A549 (cell line): ENCODE measurements at regions not wholly inside any gene's neighbourhood (a gene's known extent, or its start where the extent isn't known, plus 50 kb on each side); places are given as distances from the start of the nearest gene placed in this dataset.
A peak's percentile ranks its signal among the peaks of the same experiment; 100 is the strongest.

Experiments used
- ATAC-seq, 2 experiments: fragments of 200-7000 bp in 1 of 2; fragments of >200 bp in 1 of 2; cut with Nextera tagmentation in 1 of 2; cut with Tn5 transposase in 1 of 2; 3 replicates each; pipeline versions ENCODE4 v1.8.0 to v1.9.1; 2018 to 2020; ENCODE audit warnings: mild to moderate bottlenecking in 1 of 2, moderate library complexity in 1 of 2
- CTCF ChIA-PET: fragments of 300-600 bp; sonication (Branson Sonifier 250); formaldehyde crosslinking; extraction: SDS; loops from one replicate; lab custom pipeline; 2021; ENCODE audit warnings: antibody characterized with exemption, inconsistent platforms; lab: Yijun Ruan, JAX
- POLR2A ChIA-PET: fragments of 350-600 bp; formaldehyde crosslinking; extraction: SDS; loops from one replicate; lab custom pipeline; 2021; ENCODE audit warnings: antibody characterized with exemption, inconsistent platforms; lab: Yijun Ruan, JAX
- DNase-seq, 2 experiments: peaks; one replicate each; pipeline versions ENCODE4 v3.0.0 to v3.0.0-alpha.2; 2011 to 2016; ENCODE audit warnings: low read depth in 1 of 2, low spot score in 1 of 2
- FAIRE-seq: peaks from 2 replicates; lab custom pipeline; 2011; peaks lifted over from hg19 to GRCh38; lab: Jason Lieb, UNC
- H3K27ac ChIP-seq, 2 experiments: fragments of >200 bp; sonication (Bioruptor Twin); formaldehyde crosslinking; 3 replicates each; pipeline ENCODE4 v1.5.1; 2016 to 2017
- H3K4me1 ChIP-seq: fragments of >200 bp; sonication (Bioruptor Twin); formaldehyde crosslinking; 3 replicates; pipeline ENCODE4 v1.6.1; 2016
- H3K4me2 ChIP-seq: fragments of >200 bp; sonication (Bioruptor Twin); formaldehyde crosslinking; 3 replicates; pipeline ENCODE4 v1.6.1; 2016
- H3K4me3 ChIP-seq: fragments of >200 bp; sonication (Bioruptor Twin); formaldehyde crosslinking; 3 replicates; pipeline ENCODE4 v1.5.1; 2016
- H3K9me3 ChIP-seq: fragments of >200 bp; sonication (Bioruptor Twin); formaldehyde crosslinking; 3 replicates; pipeline ENCODE4 v1.6.1; 2016
- CBX2 ChIP-seq: fragments of 200-600 bp; sonication (generic); IDR thresholded peaks from 2 replicates; pipeline ENCODE4 v1.6.1; 2016; ENCODE audit warnings: low read depth, mild to moderate bottlenecking, borderline replicate concordance
- CEBPB ChIP-seq, 2 experiments: fragments of >200 bp in 1 of 2; sonication (Bioruptor Twin) in 1 of 2; formaldehyde crosslinking in 1 of 2; IDR thresholded peaks; 2 replicates each; pipeline ENCODE4 v1.6.1; 2012 to 2016
- CTCF ChIP-seq: fragments of >200 bp; sonication (Bioruptor Twin); formaldehyde crosslinking; IDR thresholded peaks from 3 replicates; pipeline ENCODE4 v1.5.1; 2016
- EHF ChIP-seq: fragments of 250-450 bp; sonication (Bioruptor Pico); IDR thresholded peaks from 2 replicates; pipeline ENCODE4 v1.5.0; 2020; ENCODE audit warnings: mild to moderate bottlenecking
- EHMT2 ChIP-seq: fragments of 200-600 bp; sonication (generic); IDR thresholded peaks from 2 replicates; pipeline ENCODE4 v1.6.1; 2016; ENCODE audit warnings: antibody characterized with exemption, low read depth, mild to moderate bottlenecking, moderate library complexity
- EP300 ChIP-seq, 2 experiments: fragments of >200 bp; sonication (Bioruptor Twin); formaldehyde crosslinking; IDR thresholded peaks; 2 replicates in 1 of 2; 3 replicates in 1 of 2; pipeline ENCODE4 v1.6.1; 2016 to 2017
- FOSB ChIP-seq: fragments of 250-450 bp; sonication (Bioruptor Pico); IDR thresholded peaks from 2 replicates; pipeline ENCODE4 v1.5.0; 2020; ENCODE audit warnings: mild to moderate bottlenecking, moderate library complexity
- FOSL2 ChIP-seq, 2 experiments: fragments of 450-650 bp in 1 of 2; fragments of >200 bp in 1 of 2; sonication (Bioruptor Twin) in 1 of 2; formaldehyde crosslinking; IDR thresholded peaks; 2 replicates each; pipeline versions ENCODE4 v1.5.0 to v1.6.1; 2016 to 2020; ENCODE audit warnings: mild to moderate bottlenecking in 1 of 2, moderate library complexity in 1 of 2
- HDAC2 ChIP-seq: fragments of 200-600 bp; sonication (generic); IDR thresholded peaks from 2 replicates; pipeline ENCODE4 v1.6.1; 2016
- HEYL ChIP-seq: fragments of 250-450 bp; sonication (Bioruptor Pico); IDR thresholded peaks from 2 replicates; pipeline ENCODE4 v1.8.0; 2021; ENCODE audit warnings: mild to moderate bottlenecking, moderate library complexity
- HOXA7 ChIP-seq: fragments of 250-450 bp; sonication (Bioruptor Pico); IDR thresholded peaks from 2 replicates; pipeline ENCODE4 v1.5.0; 2020; ENCODE audit warnings: mild to moderate bottlenecking, moderate library complexity
- JUNB ChIP-seq: fragments of >200 bp; sonication (Bioruptor Twin); formaldehyde crosslinking; IDR thresholded peaks from 2 replicates; pipeline ENCODE4 v1.6.1; 2016
- KDM5A ChIP-seq: fragments of 200-600 bp; sonication (generic); IDR thresholded peaks from 2 replicates; pipeline ENCODE4 v1.6.1; 2016; ENCODE audit warnings: antibody characterized with exemption, mild to moderate bottlenecking
- MAFK ChIP-seq: fragments of 450-650 bp; IDR thresholded peaks from 2 replicates; pipeline ENCODE4 v1.6.1; 2014; ENCODE audit not compliant: partially characterized antibody
- MAX ChIP-seq: IDR thresholded peaks from 2 replicates; pipeline ENCODE4 v1.6.1; 2012
- MAZ ChIP-seq: fragments of 150-350 bp; IDR thresholded peaks from 2 replicates; pipeline ENCODE4 v1.6.1; 2014; ENCODE audit warnings: antibody characterized with exemption, low read depth, low read length, borderline replicate concordance
- MYC ChIP-seq: IDR thresholded peaks from 2 replicates; pipeline ENCODE4 v1.6.1; 2012; ENCODE audit warnings: mild to moderate bottlenecking, inconsistent platforms, low read length, improper control_type of control experiment, borderline replicate concordance
- NFE2L2 ChIP-seq: fragments of 150-350 bp; conservative IDR thresholded peaks from 2 replicates; pipeline ENCODE4 v1.6.1; 2014; ENCODE audit warnings: low read length
- NPAS2 ChIP-seq: fragments of 250-450 bp; sonication (Bioruptor Pico); IDR thresholded peaks from 2 replicates; pipeline ENCODE4 v1.8.0; 2022; ENCODE audit warnings: mild to moderate bottlenecking, moderate library complexity, borderline replicate concordance
- NR3C1 ChIP-seq: fragments of >200 bp; sonication (Bioruptor Twin); formaldehyde crosslinking; IDR thresholded peaks from 3 replicates; pipeline ENCODE4 v1.6.1; 2017
- PHF8 ChIP-seq: fragments of 200-600 bp; sonication (generic); IDR thresholded peaks from 2 replicates; pipeline ENCODE4 v1.6.1; 2016; ENCODE audit warnings: low read depth, mild to moderate bottlenecking, antibody characterized with exemption, moderate library complexity, borderline replicate concordance
- POLR2A ChIP-seq: IDR thresholded peaks from 2 replicates; pipeline ENCODE4 v1.6.1; 2012; ENCODE audit warnings: mild to moderate bottlenecking, low read length
- RFX5 ChIP-seq: fragments of 450-650 bp; IDR thresholded peaks from 2 replicates; pipeline ENCODE4 v1.7.1; 2014; ENCODE audit warnings: antibody characterized with exemption, mild to moderate bottlenecking, moderate library complexity
- RNF2 ChIP-seq: fragments of 200-600 bp; sonication (generic); IDR thresholded peaks from 2 replicates; pipeline ENCODE4 v1.6.1; 2016; ENCODE audit warnings: low read depth, mild to moderate bottlenecking, antibody characterized with exemption, moderate library complexity, borderline replicate concordance
- SMC3 ChIP-seq: fragments of >200 bp; sonication (Bioruptor Twin); formaldehyde crosslinking; IDR thresholded peaks from 3 replicates; pipeline ENCODE4 v1.6.1; 2018; ENCODE audit warnings: inconsistent platforms
- SREBF2 ChIP-seq: fragments of 450-650 bp; IDR thresholded peaks from 2 replicates; pipeline ENCODE4 v1.6.1; 2014; ENCODE audit warnings: mild to moderate bottlenecking, moderate library complexity
- TFCP2L1 ChIP-seq: fragments of 250-450 bp; sonication (Bioruptor Pico); IDR thresholded peaks from 2 replicates; pipeline ENCODE4 v1.5.0; 2021; ENCODE audit warnings: mild to moderate bottlenecking
- TP53 ChIP-seq: fragments of 250-450 bp; sonication (Bioruptor Pico); IDR thresholded peaks from 2 replicates; pipeline ENCODE4 v1.5.0; 2021; ENCODE audit warnings: mild to moderate bottlenecking, moderate library complexity
- ZFP36 ChIP-seq: fragments of 450-650 bp; IDR thresholded peaks from 2 replicates; pipeline ENCODE4 v1.6.1; 2014; ENCODE audit warnings: borderline replicate concordance; ENCODE audit not compliant: partially characterized antibody
- ZNF302 ChIP-seq: fragments of 250-450 bp; sonication (Bioruptor Pico); IDR thresholded peaks from 2 replicates; pipeline ENCODE4 v1.9.0; 2021; ENCODE audit warnings: inconsistent platforms, mild to moderate bottlenecking, moderate library complexity
- ZSCAN20 ChIP-seq: fragments of 250-450 bp; sonication (Bioruptor Pico); IDR thresholded peaks from 2 replicates; pipeline ENCODE4 v1.8.0; 2022; ENCODE audit warnings: mild to moderate bottlenecking, moderate library complexity
- WGBS: methylation state at CpG from one replicate; pipeline ENCODE4 v1.1.6; 2017; ENCODE audit errors: missing lambda C conversion rate; 5-methylcytosine and 5-hydroxymethylcytosine counted together
- TF ChIP-seq, protein P1 (sequence below): IDR thresholded peaks from 2 replicates; pipeline ENCODE4 v1.6.1; 2012; ENCODE audit warnings: low read depth, borderline replicate concordance

DNA sequence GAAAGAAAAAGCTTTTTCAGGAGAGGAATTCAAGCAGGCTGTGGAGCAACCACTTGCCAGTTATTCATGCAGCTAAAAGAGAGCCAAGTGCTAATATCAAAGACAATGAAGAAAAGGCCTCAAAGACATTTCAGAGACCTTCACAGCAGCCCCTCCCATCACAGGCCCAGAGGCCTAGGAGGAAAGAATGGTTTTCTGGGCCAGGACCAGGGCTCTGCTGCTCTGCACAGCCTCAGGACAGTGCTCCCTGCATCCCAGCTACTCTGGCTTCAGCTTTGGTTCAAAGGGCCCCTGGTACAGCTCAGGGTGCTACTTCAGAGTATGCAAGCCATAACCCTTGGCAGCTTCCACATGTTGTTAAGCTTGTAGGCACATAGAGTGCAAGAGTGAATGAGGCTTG, 119.5 kb downstream of the MSTN start:
- Histone ChIP-seq H3K9me3 (peaks cover 22% of the 10 kb centered on the region), H3K4me2 (no peak overlapping the region), H3K27ac (no peak overlapping the region), H3K4me1 (no peaks in the 10 kb centered on the region), H3K4me3 (no peak overlapping the region)
- CTCF ChIA-PET: interaction anchor here (0.9 kb wide), 1 partner anchor 27 kb away, joined by 3 read pairs; no protein-coding TSS in a partner anchor
- FAIRE-seq (no peak), ATAC-seq (no peak), DNase-seq (no peak)
- POLR2A ChIA-PET: no interaction called here
- no peak for TF ChIP-seq HDAC2
- peak; percentile 95 for TF ChIP-seq ZFP36

DNA sequence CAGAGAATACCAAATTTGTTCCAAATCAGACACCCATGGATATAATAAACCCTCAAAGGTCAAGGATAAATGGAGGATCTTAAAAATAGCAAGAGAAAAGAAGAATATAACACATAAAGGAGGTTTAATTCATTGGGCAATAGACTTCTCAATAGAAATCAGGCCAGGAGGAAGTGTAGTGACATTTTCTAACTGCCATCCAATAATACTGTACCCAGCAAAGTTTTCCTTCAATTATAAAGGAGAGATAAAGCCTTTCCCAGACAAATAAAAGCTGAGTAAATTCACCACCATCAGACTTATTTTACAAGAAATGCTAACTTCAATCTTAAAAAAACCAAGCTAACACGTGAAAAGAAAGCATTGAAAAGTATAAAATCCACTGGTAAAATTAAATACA, 121.6 kb downstream of the MSTN start:
- 90% methylated on average over 1 of the region's 1 CpG for WGBS
- no peak for DNase-seq

DNA sequence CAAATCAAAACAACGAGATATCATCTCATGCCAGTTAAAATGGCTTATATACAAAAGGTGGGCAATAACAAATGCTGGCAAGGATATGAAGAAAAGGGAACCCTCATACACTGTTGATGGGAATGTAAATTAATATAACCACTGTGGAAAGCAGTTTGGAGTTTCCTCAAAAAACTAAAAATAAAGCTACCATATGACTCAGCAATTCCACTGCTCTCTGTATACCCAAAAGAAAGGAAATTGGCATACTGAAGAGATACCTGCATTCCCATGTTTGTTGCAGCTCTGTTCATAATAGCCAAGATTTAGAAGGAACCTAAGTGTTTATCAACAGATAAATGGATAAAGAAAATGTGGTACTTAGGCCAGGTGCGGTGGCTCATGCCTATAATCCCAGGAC, 124.8 kb downstream of the MSTN start:
- ATAC-seq: no peak
- H3K4me2 ChIP-seq: no peak overlapping the region
- TF ChIP-seq ZNF302 (CRISPR knock-in tag) (no peak), TFCP2L1 (CRISPR knock-in tag) (no peak), MAFK (peak; percentile 73)
- ChIA-PET CTCF (no interaction called here), POLR2A (no interaction called here)
- no peak for FAIRE-seq
- H3K4me1 ChIP-seq: peaks cover 30% of the 10 kb centered on the region
- 87% methylated on average over 2 of the region's 2 CpGs for WGBS
- no peak overlapping the region for H3K4me3 ChIP-seq
- H3K27ac ChIP-seq: peak overlapping the region; percentile 15 to 46; a peak in 2 of 6 replicates
- DNase-seq: no peak
- peaks cover 19% of the 10 kb centered on the region; the same call in 2 of the 3 replicates for H3K9me3 ChIP-seq

More for the DNA sequence above, 121.6 kb downstream of the MSTN start:
- no peaks in the 10 kb centered on the region for H3K4me1 ChIP-seq
- POLR2A ChIA-PET: no interaction called here
- no peak overlapping the region for H3K4me2 ChIP-seq
- H3K4me3 ChIP-seq: no peak overlapping the region
- ATAC-seq (no peak), FAIRE-seq (no peak)
- CTCF ChIA-PET: no interaction called here
- H3K27ac ChIP-seq: no peak overlapping the region
- peaks cover 30% of the 10 kb centered on the region for H3K9me3 ChIP-seq
- TF ChIP-seq MYC (no peak), CBX2 (no peak), FOSB (CRISPR knock-in tag) (no peak), ZFP36 (no peak), CEBPB (IDR thresholded peaks at IDR 0.05) (no peak), RFX5 (no peak), CTCF (no peak), MAZ (no peak), RNF2 (no peak), TFCP2L1 (CRISPR knock-in tag) (no peak), NR3C1 (no peak), ZSCAN20 (CRISPR knock-in tag) (no peak), EHMT2 (no peak), NPAS2 (CRISPR knock-in tag) (no peak), POLR2A (no peak)

- peak; percentile 22 to 70 for DNase-seq
- peak overlapping the region; percentile 73 to 77 for H3K27ac ChIP-seq
- no peak for TF ChIP-seq PHF8
- no peak for TF ChIP-seq POLR2A
- TF ChIP-seq TP53 (CRISPR knock-in tag): no peak
- peak; percentile 20; the same call in 1 of the 3 replicates for TF ChIP-seq SMC3
- TF ChIP-seq SREBF2: no peak
- TF ChIP-seq EHF (CRISPR knock-in tag): no peak
- TF ChIP-seq KDM5A: no peak
- TF ChIP-seq FOSL2 (IDR thresholded peaks at IDR 0.05): peak; percentile 74; the same call in 1 of the 2 replicates
- peak; percentile 80 for TF ChIP-seq FOSL2 (CRISPR knock-in tag; IDR thresholded peaks at IDR 0.05)
- no peak for TF ChIP-seq HEYL (CRISPR knock-in tag)
- TF ChIP-seq, protein P1, sequence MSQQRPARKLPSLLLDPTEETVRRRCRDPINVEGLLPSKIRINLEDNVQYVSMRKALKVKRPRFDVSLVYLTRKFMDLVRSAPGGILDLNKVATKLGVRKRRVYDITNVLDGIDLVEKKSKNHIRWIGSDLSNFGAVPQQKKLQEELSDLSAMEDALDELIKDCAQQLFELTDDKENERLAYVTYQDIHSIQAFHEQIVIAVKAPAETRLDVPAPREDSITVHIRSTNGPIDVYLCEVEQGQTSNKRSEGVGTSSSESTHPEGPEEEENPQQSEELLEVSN: no peak
- peak; percentile 73 to 83 for TF ChIP-seq EP300 (IDR thresholded peaks at IDR 0.05)
- peak; percentile 93 for TF ChIP-seq JUNB
- TF ChIP-seq TFCP2L1 (CRISPR knock-in tag): no peak
- TF ChIP-seq NR3C1: no peak
- no peak for TF ChIP-seq ZFP36
- no peak for TF ChIP-seq HOXA7
- no peak for TF ChIP-seq MAZ
- TF ChIP-seq HDAC2: no peak
- TF ChIP-seq NFE2L2: no peak
- peak; percentile 26 for TF ChIP-seq MAFK
- TF ChIP-seq MAX: no peak
Measured at GRCh38 chr2:189933911-189934399, 128.6 kb downstream of the MSTN start.

More at GRCh38 chr2:189933911-189934399, 128.6 kb downstream of the MSTN start:
- H3K4me3 ChIP-seq: no peak overlapping the region
- peaks cover 7% of the 10 kb centered on the region; the same call in 1 of the 3 replicates for H3K9me3 ChIP-seq
- peaks cover 33% of the 10 kb centered on the region for H3K4me1 ChIP-seq
- ChIA-PET CTCF (no interaction called here), POLR2A (no interaction called here)
- WGBS: 4% methylated on average over 1 of the region's 1 CpG
- H3K4me2 ChIP-seq: peak overlapping the region; percentile 57
- ATAC-seq: peak; percentile 90 to 98
- peak; percentile 36 for FAIRE-seq
